ENCODE measurements at regions not wholly inside any gene's neighbourhood (a gene's known extent, or its start where the extent isn't known, plus 50 kb on each side); places are given as distances from the start of the nearest gene placed in this dataset.

DNA sequence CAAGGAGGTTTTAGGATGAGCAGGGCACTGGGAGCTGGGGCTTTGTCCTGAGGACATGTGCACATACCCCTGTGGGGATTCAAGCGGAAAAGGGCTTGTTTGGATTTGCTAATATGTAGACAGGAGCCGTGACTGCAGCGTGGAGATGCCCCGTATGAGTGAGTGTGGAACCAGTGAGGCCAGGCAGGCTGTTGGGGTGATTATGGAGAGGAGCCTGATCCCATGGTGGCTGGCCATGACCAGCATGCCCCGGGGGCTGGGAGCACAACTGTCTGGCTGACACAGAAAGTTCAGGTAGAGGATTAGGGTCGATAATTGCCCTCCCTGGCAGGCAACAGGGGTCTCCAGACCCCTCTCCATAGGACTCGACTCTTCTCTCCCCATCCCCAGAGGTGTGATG, 68.8 kb upstream of the STX18 start (continued):
- no peak for TF ChIP-seq SLC30A9 (CRISPR knock-in tag; IDR thresholded peaks at IDR 0.05)

DNA sequence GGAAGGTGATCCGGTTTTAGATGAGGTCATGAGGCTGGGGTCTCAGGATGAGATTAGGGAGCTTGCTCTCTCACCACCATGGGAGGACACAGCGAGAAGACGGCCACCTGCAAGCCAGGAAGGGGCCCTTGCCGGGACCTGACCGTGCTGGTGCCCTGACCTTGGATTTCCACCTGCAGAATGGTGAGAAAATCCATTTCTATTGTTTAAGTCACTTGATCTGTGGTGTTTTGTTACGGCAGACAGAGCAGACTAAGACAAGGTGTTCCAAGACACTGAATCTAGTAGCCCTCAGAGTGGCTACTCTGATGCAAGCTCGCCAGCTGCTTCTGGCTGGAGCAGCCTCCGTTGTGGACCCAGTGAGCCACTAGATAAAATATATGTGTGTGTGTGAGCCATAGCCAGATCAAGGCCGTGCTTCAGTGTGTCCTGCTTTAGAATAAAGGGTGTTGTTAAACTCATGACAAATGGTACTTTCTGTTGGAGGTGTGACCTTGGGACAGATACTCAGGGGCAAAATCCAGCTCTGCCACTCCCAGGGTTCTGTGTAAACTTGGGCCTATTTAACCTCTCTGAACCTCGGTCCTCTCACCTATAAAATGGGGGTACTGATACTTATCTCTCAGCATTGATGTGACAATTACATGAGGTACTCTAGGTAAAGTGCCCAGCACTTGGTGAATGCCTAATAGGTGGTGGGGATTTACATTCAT, 67.9 kb upstream of the STX18 start:
- no peak for ATAC-seq
- Histone ChIP-seq H3K27ac (ENCODE audit: extremely low read depth, low read depth, low read length) (no peak overlapping the region), H3K79me2 (ENCODE audit: control insufficient read depth, insufficient read depth, low read length) (no peaks in the 10 kb centered on the region), H3K9me3 (replicated peaks; ENCODE audit: control insufficient read depth, insufficient read depth, low read depth, low read length) (no peaks in the 10 kb centered on the region), H3K9ac (ENCODE audit: insufficient read depth in 1 of 2, low read depth in 2 of 2, low read length in 2 of 2) (no peak overlapping the region), H3K27me3 (ENCODE audit: control insufficient read depth in 2 of 2, insufficient read depth in 2 of 2, low read length in 2 of 2) (peaks cover 6 to 22% of the 10 kb centered on the region in 2 experiments; a peak in 4 of 5 replicates), H4K20me1 (replicated peaks; ENCODE audit: control insufficient read depth, insufficient read depth, low read length) (0 out of 2 replicates have a peak, but pooled peaks cover 4% of the 10 kb centered on the region), H3K9me1 (ENCODE audit: control insufficient read depth, insufficient read depth, low read length) (no peaks in the 10 kb centered on the region), H3K4me2 (ENCODE audit: insufficient read depth, low read length) (no peak overlapping the region), H3K4me3 (no peak overlapping the region), H3K36me3 (ENCODE audit: control insufficient read depth, insufficient read depth, low read length) (no peaks in the 10 kb centered on the region), H3K4me1 (replicated peaks in 1 of 2; ENCODE audit: control insufficient read depth in 2 of 2, insufficient read depth in 2 of 2, low read length in 2 of 2) (no peaks in the 10 kb centered on the region), H2AFZ (ENCODE audit: low read depth, low read length) (no peak overlapping the region)
- WGBS (ENCODE audit: insufficient coverage, low coverage, missing lambda C conversion rate) = 3% methylated on average over 9 of the region's 10 CpGs
- ChIA-PET CTCF (ENCODE audit: low intra/inter-chr PET ratio) (no interaction called here), POLR2A (interaction anchor here (0.8 to 1.8 kb wide), 2 partner anchors 11 to 26 kb away, joined by 4 read pairs; no protein-coding TSS in a partner anchor)
- DNase-seq (ENCODE audit: extremely low read depth in 1 of 4, low spot score in 3 of 4) = no peak
- no TSS peak for BruUV-seq (replicated peaks)
- intact Hi-C loops (cut with micrococcal nuclease) (no loop called here), in situ Hi-C loops (cut with MboI) (no loop called here)
- FAIRE-seq = no peak
- TF ChIP-seq, protein P1, sequence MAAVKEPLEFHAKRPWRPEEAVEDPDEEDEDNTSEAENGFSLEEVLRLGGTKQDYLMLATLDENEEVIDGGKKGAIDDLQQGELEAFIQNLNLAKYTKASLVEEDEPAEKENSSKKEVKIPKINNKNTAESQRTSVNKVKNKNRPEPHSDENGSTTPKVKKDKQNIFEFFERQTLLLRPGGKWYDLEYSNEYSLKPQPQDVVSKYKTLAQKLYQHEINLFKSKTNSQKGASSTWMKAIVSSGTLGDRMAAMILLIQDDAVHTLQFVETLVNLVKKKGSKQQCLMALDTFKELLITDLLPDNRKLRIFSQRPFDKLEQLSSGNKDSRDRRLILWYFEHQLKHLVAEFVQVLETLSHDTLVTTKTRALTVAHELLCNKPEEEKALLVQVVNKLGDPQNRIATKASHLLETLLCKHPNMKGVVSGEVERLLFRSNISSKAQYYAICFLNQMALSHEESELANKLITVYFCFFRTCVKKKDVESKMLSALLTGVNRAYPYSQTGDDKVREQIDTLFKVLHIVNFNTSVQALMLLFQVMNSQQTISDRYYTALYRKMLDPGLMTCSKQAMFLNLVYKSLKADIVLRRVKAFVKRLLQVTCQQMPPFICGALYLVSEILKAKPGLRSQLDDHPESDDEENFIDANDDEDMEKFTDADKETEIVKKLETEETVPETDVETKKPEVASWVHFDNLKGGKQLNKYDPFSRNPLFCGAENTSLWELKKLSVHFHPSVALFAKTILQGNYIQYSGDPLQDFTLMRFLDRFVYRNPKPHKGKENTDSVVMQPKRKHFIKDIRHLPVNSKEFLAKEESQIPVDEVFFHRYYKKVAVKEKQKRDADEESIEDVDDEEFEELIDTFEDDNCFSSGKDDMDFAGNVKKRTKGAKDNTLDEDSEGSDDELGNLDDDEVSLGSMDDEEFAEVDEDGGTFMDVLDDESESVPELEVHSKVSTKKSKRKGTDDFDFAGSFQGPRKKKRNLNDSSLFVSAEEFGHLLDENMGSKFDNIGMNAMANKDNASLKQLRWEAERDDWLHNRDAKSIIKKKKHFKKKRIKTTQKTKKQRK (IDR thresholded peaks at IDR 0.05; ENCODE audit: borderline replicate concordance, low read depth, low read length) = no peak
- no peak for TF ChIP-seq KLF10 (CRISPR knock-in tag; IDR thresholded peaks at IDR 0.05)
- no peak for TF ChIP-seq ZNF253 (CRISPR knock-in tag; conservative IDR thresholded peaks at IDR 0.05)

All from K562 (cell line).